GM20000 (cell line): ENCODE measurements at regions not wholly inside any gene's neighbourhood (a gene's known extent, or its start where the extent isn't known, plus 50 kb on each side); places are given as distances from the start of the nearest gene placed in this dataset.

Experiments
- DNase-seq: peaks from one replicate; pipeline ENCODE4 v3.0.0; 2012; ENCODE audit warnings: low spot score
- TF ChIP-seq, protein P1 (sequence below): IDR thresholded peaks from 2 replicates; pipeline ENCODE4 v1.5.1; 2012; ENCODE audit warnings: mild to moderate bottlenecking, control low read depth; ENCODE audit errors: extremely low read depth, missing control alignments

DNA sequence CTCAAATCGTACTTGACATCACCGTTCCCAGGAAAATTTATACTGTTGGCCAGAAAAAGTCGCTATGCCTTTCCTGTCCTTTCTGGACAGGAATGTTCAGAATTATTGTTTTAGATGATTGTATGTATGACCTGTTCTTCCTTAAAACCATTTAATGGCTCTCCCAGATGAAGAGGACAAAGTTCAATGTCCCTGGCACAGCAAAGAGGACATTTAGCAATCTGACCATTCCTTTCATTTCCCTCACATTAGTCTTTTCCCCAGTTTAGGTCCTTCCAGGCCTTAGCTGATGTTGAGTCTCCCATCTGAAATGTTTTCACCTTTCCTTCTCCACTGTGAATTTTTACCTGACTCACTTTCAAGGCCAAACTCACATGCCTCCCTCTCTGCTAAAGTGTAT lies 938.9 kb downstream of the CDH11 start:
- TF ChIP-seq, protein P1, sequence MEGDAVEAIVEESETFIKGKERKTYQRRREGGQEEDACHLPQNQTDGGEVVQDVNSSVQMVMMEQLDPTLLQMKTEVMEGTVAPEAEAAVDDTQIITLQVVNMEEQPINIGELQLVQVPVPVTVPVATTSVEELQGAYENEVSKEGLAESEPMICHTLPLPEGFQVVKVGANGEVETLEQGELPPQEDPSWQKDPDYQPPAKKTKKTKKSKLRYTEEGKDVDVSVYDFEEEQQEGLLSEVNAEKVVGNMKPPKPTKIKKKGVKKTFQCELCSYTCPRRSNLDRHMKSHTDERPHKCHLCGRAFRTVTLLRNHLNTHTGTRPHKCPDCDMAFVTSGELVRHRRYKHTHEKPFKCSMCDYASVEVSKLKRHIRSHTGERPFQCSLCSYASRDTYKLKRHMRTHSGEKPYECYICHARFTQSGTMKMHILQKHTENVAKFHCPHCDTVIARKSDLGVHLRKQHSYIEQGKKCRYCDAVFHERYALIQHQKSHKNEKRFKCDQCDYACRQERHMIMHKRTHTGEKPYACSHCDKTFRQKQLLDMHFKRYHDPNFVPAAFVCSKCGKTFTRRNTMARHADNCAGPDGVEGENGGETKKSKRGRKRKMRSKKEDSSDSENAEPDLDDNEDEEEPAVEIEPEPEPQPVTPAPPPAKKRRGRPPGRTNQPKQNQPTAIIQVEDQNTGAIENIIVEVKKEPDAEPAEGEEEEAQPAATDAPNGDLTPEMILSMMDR = no peak
- no peak for DNase-seq

DNA sequence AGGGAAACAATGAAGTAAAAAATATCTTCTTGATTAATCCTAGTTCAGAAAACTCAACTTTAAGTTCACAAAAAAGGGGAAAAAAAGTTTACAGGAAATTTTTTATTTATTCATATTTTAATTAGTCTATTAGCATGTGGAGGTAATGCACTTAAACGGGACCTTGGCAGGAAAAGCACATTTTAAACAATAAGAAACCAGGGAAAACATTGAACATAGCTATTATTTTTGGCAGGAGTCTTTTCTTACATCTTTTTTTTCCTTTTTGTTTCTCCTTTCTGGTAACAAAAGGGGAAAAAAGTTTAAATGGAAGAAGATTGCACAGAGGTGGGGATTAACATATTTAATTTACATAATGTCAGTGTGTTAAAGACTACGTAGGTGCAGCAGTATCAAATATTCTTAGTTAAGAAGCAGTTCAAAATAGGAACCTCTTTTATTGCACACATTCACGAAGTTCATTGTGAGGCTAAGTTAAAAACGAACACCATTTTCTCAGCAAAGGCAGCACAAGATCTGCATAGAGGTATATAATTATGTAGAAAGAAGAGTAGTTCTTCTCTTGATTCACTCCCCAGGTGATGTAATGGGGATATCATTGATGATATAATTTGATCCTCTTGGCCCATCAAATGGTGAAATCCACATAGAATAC lies 940.5 kb downstream of the CDH11 start:
- TF ChIP-seq, protein P1 = no peak
- DNase-seq = no peak

DNA sequence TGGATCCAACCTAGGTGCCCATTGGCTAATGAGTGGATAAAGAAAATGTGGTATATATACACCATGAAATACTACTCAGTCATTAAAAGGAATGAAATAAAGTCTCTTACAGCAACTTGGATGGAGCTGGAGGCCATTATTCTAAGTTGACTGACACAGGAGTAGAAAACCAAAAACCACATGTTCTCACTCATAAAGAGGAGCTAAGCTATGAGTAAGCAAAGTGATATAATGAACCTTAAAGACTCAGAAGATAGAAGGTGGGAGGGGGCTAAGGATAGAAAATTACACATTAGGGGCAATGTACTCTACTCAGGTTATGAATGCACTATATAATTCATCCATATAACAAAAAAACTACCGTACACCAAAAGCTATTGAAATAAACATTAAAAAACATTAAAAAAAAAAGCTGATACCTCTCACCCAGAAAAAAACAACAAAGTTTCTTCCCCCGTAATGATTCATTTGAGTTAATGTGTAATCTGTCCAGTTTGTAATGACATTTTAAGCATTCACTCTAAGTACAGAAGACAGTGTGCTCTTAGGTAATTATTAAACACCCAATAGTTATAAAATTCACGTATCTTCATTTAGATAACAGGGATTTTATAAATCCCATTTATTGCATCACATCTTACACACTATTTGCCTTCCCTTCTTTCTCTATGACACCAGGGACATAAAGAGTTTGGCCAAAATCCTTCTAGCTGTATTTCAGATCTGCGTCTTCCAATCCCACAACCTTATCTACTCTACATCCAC lies 941.5 kb downstream of the CDH11 start:
- no peak for DNase-seq
- TF ChIP-seq, protein P1 = no peak

DNA sequence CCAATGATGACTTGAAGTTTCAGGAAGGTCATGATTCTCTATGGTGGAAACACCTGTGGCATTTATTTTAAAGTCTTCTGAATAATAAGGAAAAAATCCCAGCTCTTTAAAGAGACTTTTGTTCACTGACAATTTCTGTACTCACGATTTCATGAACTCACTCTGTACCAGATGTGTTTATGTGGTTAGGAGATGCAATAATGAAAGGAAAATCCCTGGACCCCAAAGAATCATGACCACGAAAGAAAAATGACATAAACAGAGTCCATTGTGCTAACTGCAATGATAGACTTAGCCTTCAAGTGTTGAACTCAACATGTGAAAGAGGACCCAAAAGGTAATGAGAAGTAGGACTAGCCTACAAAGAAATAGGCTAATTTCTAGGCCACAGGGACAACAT lies 947.5 kb downstream of the CDH11 start:
- TF ChIP-seq, protein P1 = no peak
- DNase-seq = no peak

DNA sequence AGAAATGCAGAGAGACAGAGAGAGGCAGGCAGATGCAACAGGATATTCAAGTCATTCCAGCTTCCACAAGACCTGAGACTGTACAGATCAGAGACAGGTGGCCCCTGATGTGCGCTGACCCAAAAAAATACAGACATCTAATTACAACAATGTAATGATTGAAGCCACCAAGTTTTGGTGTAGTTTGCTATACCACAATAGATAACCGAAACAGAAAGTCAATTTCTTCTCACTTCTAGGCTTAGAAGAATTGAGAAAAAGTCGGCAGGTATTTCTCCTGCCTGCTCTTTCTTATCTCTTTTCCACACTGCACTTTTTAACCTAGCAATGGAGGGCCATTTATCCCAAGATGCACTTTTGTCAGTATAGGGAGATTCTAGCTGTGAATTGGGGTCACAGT lies 949.2 kb downstream of the CDH11 start:
- no peak for DNase-seq

DNA sequence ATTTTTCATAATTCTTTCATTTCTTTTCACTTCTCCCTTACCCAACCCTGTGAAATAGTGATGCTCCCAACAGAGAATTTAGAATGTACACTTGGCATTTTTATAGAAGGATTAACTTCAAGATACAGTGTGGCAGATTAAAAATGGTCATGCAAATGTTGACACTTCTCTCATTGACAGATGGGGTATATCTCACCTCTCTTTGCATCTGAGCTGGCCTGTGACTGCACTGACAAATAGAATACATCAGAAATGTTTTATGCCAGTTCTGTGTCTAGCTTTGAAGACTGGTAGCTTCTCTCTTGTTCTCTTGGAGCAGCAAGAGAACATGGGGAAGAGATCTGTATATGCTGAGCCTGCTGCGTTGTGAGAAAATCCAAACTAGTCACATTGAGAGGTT lies 949.6 kb downstream of the CDH11 start:
- no peak for DNase-seq
- TF ChIP-seq, protein P1 = no peak

More for the DNA sequence above, 949.2 kb downstream of the CDH11 start:
- TF ChIP-seq, protein P1 = no peak

DNA sequence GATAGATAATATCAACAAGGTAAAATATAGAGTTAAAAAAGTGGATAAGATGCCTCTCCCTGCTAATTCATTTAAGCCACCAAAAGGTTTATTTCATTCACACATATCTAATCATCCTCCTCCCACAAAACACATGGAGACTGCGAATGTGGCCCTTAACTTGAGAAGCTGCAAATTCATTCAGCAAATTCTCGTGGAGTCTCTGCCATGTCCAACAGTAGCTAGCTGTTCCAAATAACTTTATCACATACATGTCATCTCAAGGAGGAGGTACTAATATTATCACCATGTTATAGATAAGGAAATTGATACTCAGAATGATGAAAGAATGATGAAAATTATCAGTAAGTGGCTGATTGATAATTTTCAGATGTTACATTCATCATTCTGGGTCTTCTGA lies 950.2 kb downstream of the CDH11 start:
- TF ChIP-seq, protein P1 = no peak
- no peak for DNase-seq
